Non-pigmented ciliary epithelial cell (primary cell): ENCODE measurements at regions not wholly inside any gene's neighbourhood (a gene's known extent, or its start where the extent isn't known, plus 50 kb on each side); places are given as distances from the start of the nearest gene placed in this dataset.

Experiments
- DNase-seq: peaks from one replicate; pipeline ENCODE4 v3.0.0-alpha.2; 2010; ENCODE audit warnings: low read depth

GRCh38 chrX:10288373-10288975, 131.7 kb downstream of the CLCN4 start:
- DNase-seq: no peak

DNA sequence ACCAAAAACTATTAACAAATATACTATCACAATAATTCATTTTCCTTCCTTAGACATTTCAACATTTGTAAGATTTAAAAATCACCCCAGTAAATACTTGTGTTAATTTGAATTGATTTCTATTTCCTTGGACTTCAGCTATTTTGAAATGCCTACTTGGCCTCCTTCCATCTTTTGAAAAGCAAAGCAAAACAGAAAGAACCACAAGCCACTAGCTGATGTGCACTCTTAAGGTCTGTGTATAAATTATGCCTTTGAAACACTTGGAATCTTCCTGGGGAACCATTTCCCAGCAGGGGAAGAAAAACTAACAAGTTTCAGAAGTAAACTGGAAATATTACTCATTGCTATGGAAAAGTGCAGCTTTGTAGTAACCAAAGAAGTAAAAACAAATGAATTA, 139.8 kb downstream of the CLCN4 start:
- peak; percentile 20 for DNase-seq

GRCh38 chrX:10310511-10310910, 153.7 kb downstream of the CLCN4 start:
- no peak for DNase-seq

- DNase-seq: no peak
Measured at GRCh38 chrX:10314530-10315104, 157.8 kb downstream of the CLCN4 start.

GRCh38 chrX:10325611-10326010, 168.8 kb downstream of the CLCN4 start:
- peak; percentile 18 for DNase-seq

DNA sequence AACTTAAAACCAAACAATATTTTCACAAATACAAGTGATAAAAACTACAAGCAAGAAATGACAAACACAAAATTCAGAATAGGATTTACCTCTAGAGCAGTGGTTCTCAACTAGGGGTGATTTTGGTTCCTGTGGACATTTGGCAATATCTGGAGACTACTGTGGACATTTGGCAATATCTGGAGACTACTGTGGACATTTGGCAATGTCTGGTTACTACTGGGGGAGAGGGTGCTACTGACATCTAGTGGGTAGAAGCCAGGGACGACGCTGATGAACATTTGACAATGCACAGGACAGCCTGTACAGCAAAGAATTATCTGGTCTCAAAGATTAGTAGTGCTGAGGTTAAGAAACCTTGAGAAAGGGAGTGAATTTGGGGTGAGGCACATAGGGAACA, 169.8 kb downstream of the CLCN4 start:
- no peak for DNase-seq

GRCh38 chrX:10327651-10328050, 170.9 kb downstream of the CLCN4 start:
- no peak for DNase-seq

DNA sequence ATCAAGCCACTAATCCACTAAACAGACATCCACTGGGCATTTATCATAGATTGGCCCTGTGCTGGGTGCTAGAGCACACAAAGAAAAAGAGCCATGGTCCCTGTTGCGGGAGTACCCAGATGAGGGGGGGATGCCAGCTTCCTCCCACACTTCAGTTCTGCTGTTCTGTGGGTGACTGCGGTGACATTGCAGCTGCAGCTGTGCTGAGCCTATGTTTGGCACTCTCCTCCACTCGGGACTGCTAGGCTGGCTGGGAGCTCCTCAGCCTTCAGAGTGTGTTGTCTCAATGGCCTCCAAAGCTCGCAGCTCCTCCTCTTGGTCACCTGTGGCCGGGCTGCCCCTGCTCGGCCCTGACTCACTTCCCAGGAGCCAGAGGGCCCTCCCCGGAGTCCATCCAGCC, 173.2 kb downstream of the CLCN4 start:
- no peak for DNase-seq

DNA sequence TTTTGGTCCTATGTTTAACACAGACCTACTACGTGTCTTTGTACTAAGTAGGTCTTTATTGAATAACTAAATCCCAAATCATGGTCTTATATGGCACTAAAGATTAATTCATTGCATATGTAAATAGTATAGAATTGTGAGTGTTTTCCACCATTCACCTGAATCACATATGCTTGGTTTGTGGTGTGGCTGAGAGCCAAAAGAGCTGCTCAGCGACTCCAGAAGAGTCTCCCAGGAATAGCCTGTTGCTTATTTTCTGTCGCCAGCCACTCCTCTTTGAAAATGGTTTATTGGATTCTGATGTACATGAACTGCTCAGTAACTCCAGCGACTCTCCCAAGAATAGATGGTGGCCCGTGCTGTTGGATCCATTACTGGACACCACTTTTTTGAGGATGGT, 184.5 kb downstream of the CLCN4 start:
- no peak for DNase-seq

DNA sequence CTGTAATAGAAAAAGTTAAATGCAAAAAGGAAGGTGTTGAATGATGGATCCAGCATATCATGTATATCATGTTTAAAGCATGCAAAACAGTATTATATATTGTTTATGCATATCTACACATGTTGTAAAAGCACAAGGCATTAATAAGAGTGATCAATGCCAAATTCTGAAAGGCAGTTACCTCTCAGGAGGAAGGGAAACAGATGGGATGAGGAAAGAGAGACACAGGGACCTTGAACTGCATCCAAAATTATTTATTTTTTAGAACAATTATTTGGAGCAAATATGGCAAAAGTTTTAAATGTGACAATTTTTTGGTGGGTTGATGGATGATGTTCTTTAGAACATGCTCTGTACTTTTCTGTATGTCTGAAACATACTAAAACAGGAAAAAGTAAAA, 193.4 kb downstream of the CLCN4 start:
- no peak for DNase-seq

GRCh38 chrX:10350981-10351380, 194.2 kb downstream of the CLCN4 start:
- no peak for DNase-seq

DNA sequence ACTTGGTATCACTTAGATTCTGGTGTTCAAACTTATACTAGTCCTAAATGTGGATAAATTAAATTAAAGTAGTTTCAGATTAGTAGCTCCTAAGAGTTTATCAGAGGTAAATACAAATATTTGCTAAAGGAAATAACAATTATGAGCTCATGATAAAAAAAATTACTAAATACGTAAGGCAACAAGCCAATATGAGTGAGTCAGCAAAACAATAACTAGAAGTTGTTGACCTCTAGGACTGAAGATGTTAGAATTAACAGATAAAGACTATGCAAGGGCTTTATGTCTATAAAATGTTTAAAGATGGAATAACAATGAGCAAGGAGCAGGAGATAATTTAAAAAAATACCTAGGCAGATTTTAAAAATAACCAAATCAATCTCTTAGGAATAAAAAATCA, 195.8 kb downstream of the CLCN4 start:
- no peak for DNase-seq

- DNase-seq: no peak
Measured at GRCh38 chrX:10356979-10357378, 200.2 kb downstream of the CLCN4 start.

GRCh38 chrX:10358958-10359357, 202.2 kb downstream of the CLCN4 start:
- DNase-seq: no peak

DNA sequence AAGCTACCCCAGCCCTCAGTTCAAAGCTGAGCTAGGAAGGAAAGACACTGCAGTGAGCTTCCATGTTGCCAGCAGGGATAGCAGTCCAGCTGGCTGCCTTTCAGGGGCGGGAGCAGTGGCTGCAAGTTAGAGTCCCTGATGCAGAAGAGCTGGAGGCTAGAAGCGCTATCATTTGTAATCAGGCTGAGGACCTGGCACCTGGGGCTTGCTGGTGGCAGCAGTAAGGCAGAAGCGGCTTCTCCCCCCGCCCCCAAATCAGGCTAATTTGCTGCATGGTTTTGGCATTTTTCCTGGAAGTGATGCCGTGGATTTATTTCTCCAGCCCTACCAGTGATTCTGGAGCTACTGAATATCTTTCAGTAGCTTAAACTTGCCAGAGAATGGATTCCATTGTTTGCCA, 203.3 kb downstream of the CLCN4 start:
- no peak for DNase-seq

DNA sequence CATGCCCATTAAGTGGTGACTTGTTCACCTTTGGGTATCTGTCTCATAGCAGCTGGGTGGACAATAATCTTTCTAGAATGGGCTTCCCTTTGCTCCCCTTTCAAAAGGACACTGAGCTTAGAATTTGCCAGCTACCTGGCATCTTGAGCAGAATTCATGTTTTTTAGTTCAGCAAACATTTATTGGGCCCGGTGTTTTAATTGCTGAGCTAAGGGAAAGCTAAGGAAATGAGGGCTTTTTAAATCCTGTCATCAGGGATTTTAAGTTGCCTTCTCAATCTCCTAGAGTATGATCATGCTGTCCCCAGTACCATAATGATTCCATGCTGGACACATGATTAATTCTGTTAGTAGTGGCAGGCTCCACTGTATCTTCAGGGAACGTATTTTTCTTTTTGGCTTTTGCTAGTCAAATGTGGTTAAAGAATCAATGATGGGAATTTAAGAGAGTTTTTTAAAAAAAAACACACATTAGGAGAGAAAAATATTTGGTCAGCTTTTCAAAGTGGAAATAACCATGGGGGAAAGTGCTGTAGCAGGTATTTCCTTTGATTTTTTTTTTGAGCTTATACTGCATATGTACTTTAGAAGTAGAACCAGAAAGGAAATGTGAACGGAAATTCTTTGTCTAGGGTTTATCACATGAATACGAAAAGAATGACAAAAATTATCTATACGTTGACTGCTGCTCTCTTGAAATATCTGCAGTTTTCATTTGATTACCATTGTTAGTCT, 208.9 kb downstream of the CLCN4 start:
- no peak for DNase-seq

- no peak for DNase-seq
Measured at GRCh38 chrX:10367406-10367805, 210.6 kb downstream of the CLCN4 start.

GRCh38 chrX:10370976-10371375, 214.2 kb downstream of the CLCN4 start:
- no peak for DNase-seq

DNA sequence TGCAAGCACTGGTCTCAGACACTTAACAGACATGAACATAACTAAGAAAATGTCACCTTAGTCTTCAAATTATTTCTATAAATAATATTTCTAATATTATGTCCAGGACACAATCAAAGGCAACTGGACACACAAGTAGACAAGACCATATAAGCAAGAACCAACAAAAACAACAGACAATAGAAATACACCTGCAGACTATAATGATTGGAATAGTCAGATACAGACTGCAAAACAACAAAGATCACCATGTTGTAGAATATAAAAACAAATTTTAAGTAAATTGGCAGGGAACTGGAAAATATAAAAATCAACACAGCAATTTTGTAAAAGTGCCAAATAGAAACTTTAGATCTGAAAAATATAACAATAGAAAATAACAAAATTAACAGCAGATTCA, 220.7 kb downstream of the CLCN4 start:
- DNase-seq: no peak

- DNase-seq: no peak
Measured at GRCh38 chrX:10379878-10380277, 223.1 kb downstream of the CLCN4 start.

GRCh38 chrX:10380300-10380699, 223.5 kb downstream of the CLCN4 start:
- DNase-seq: no peak

DNA sequence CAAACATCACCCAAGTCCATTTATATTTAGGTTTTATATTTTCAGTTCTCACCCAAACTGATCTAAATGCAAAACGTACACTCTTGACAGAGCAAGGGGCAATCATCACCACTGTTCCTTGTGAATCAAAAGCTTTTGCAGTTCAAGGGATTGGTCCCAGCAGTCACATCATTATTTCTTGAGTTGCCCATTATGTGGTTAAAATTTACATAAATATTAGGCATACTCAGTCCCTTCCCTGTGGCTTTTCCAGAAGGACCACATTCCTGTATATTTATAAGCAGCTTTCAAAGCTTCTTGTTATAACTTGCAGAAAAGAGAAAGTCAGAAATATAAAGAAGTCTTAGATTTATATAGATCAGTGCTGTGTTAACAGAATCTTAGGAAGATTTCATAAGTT, 224.4 kb downstream of the CLCN4 start:
- DNase-seq: no peak

GRCh38 chrX:10387011-10387410, 230.2 kb downstream of the CLCN4 start:
- no peak for DNase-seq

GRCh38 chrX:10390187-10390586, 230.2 kb downstream of the MID1 start:
- no peak for DNase-seq
